BE2C (cell line): ENCODE measurements at regions not wholly inside any gene's neighbourhood (a gene's known extent, or its start where the extent isn't known, plus 50 kb on each side); places are given as distances from the start of the nearest gene placed in this dataset.

Experiments used
- DNase-seq: peaks from one replicate; pipeline ENCODE4 v3.0.0-alpha.2; 2020
- H3K27me3 ChIP-seq: fragments of 250-450 bp; sonication (Bioruptor Pico); 2 replicates; pipeline ENCODE4 v1.5.1; 2020; ENCODE audit warnings: mild to moderate bottlenecking
- H3K36me3 ChIP-seq: fragments of 250-450 bp; sonication (Bioruptor Pico); 2 replicates; pipeline ENCODE4 v1.5.1; 2020; ENCODE audit warnings: mild to moderate bottlenecking
- H3K4me1 ChIP-seq: fragments of 250-450 bp; sonication (Bioruptor Pico); 2 replicates; pipeline ENCODE4 v1.5.1; 2020
- H3K4me3 ChIP-seq: 2 replicates; pipeline ENCODE4 v1.5.1; 2011; ENCODE audit warnings: low read depth, low read length
- H3K9me3 ChIP-seq: fragments of 250-450 bp; sonication (Bioruptor Pico); 2 replicates; pipeline ENCODE4 v1.5.1; 2020
- CTCF ChIP-seq: IDR thresholded peaks from 2 replicates; pipeline ENCODE4 v1.5.1; 2012; ENCODE audit warnings: mild to moderate bottlenecking, low read depth, low read length

- TF ChIP-seq CTCF = no peak
- no peak overlapping the region for H3K4me3 ChIP-seq
- H3K4me1 ChIP-seq = peaks cover 2% of the 10 kb centered on the region; the same call in 1 of the 2 replicates
- no peaks in the 10 kb centered on the region for H3K9me3 ChIP-seq
- H3K36me3 ChIP-seq = no peaks in the 10 kb centered on the region
- no peaks in the 10 kb centered on the region for H3K27me3 ChIP-seq
- DNase-seq = no peak
Measured at GRCh38 chr5:96284727-96285389, 148.2 kb downstream of the PCSK1 start.

GRCh38 chr5:96283589-96283988, 149.5 kb downstream of the PCSK1 start:
- H3K36me3 ChIP-seq = no peaks in the 10 kb centered on the region
- no peak overlapping the region for H3K4me3 ChIP-seq
- H3K4me1 ChIP-seq = peaks cover 2% of the 10 kb centered on the region; the same call in 1 of the 2 replicates
- DNase-seq = no peak
- TF ChIP-seq CTCF = no peak
- H3K9me3 ChIP-seq = no peaks in the 10 kb centered on the region
- no peaks in the 10 kb centered on the region for H3K27me3 ChIP-seq

- no peak for DNase-seq
- Histone ChIP-seq H3K27me3 (no peaks in the 10 kb centered on the region), H3K9me3 (no peaks in the 10 kb centered on the region), H3K36me3 (no peaks in the 10 kb centered on the region), H3K4me3 (no peak overlapping the region), H3K4me1 (peaks cover 2% of the 10 kb centered on the region; the same call in 1 of the 2 replicates)
- no peak for TF ChIP-seq CTCF
Measured at GRCh38 chr5:96282020-96282419, 151.0 kb downstream of the PCSK1 start.

- no peak for TF ChIP-seq CTCF
- Histone ChIP-seq H3K27me3 (no peaks in the 10 kb centered on the region), H3K9me3 (no peaks in the 10 kb centered on the region), H3K4me1 (peaks cover 2% of the 10 kb centered on the region; the same call in 1 of the 2 replicates), H3K4me3 (no peak overlapping the region), H3K36me3 (no peaks in the 10 kb centered on the region)
- DNase-seq = no peak
Measured at GRCh38 chr5:96280946-96281393, 152.1 kb downstream of the PCSK1 start.

- no peak for TF ChIP-seq CTCF
- H3K4me3 ChIP-seq = no peak overlapping the region
- no peaks in the 10 kb centered on the region for H3K27me3 ChIP-seq
- DNase-seq = no peak
- H3K36me3 ChIP-seq = no peaks in the 10 kb centered on the region
- H3K4me1 ChIP-seq = peaks cover 2% of the 10 kb centered on the region; the same call in 1 of the 2 replicates
- no peaks in the 10 kb centered on the region for H3K9me3 ChIP-seq
Measured at GRCh38 chr5:96279801-96280542, 153.1 kb downstream of the PCSK1 start.

GRCh38 chr5:96278981-96279380, 154.1 kb downstream of the PCSK1 start:
- Histone ChIP-seq H3K4me1 (peaks cover 2% of the 10 kb centered on the region; the same call in 1 of the 2 replicates), H3K36me3 (no peaks in the 10 kb centered on the region), H3K27me3 (no peaks in the 10 kb centered on the region), H3K4me3 (no peak overlapping the region), H3K9me3 (no peaks in the 10 kb centered on the region)
- TF ChIP-seq CTCF = no peak
- DNase-seq = no peak
